Activated T-helper 9 cell treated with anti-CD3 and anti-CD28 coated beads, Interleukin-2, amount 50 U/mL, for 16 hours (primary cell): ENCODE measurements at regions not wholly inside any gene's neighbourhood (a gene's known extent, or its start where the extent isn't known, plus 50 kb on each side); places are given as distances from the start of the nearest gene placed in this dataset.
"Not testable (repeated sequence)": the region's sequence is repeated elsewhere in the genome, so short reads cannot be mapped to it uniquely, and the experiment has no call there.

ENCODE experiments used
- DNase-seq: peaks from one replicate; pipeline ENCODE4 v3.0.0-alpha.2; 2020; ENCODE audit warnings: low read depth

- DNase-seq, result no peak
These were observed 156.2 kb upstream of the SLC7A11 start for GRCh38 chr4:138398322-138398721.

GRCh38 chr4:138393886-138394610 is 151.9 kb upstream of the SLC7A11 start:
- no peak for DNase-seq

- no peak for DNase-seq
These were observed 150.7 kb upstream of the SLC7A11 start for GRCh38 chr4:138392751-138393308.

- no peak for DNase-seq
These were observed 148.0 kb upstream of the SLC7A11 start for GRCh38 chr4:138389976-138390685.

- no peak for DNase-seq
These were observed 132.8 kb upstream of the SLC7A11 start for GRCh38 chr4:138374947-138375346.

GRCh38 chr4:138367942-138368341 is 125.8 kb upstream of the SLC7A11 start:
- DNase-seq, result no peak

GRCh38 chr4:138352446-138352845 is 110.3 kb upstream of the SLC7A11 start:
- DNase-seq, result not testable (repeated sequence)

GRCh38 chr4:138348055-138348454 is 105.9 kb upstream of the SLC7A11 start:
- DNase-seq, result no peak

- no peak for DNase-seq
These were observed 105.4 kb upstream of the SLC7A11 start for GRCh38 chr4:138347561-138347960.

- DNase-seq, result no peak
These were observed 102.7 kb upstream of the SLC7A11 start for GRCh38 chr4:138344851-138345250.

GRCh38 chr4:138344054-138344453 is 101.9 kb upstream of the SLC7A11 start:
- DNase-seq, result no peak

- no peak for DNase-seq
These were observed 99.7 kb upstream of the SLC7A11 start for GRCh38 chr4:138341739-138342415.

- DNase-seq, result no peak
These were observed 96.7 kb upstream of the SLC7A11 start for GRCh38 chr4:138338840-138339239.

- not testable (repeated sequence) for DNase-seq
These were observed 96.1 kb upstream of the SLC7A11 start for GRCh38 chr4:138338222-138338621.

- DNase-seq, result no peak
These were observed 92.3 kb upstream of the SLC7A11 start for GRCh38 chr4:138334346-138335016.

GRCh38 chr4:138332415-138332814 is 90.3 kb upstream of the SLC7A11 start:
- DNase-seq, result not testable (repeated sequence)

GRCh38 chr4:138330531-138330930 is 88.4 kb upstream of the SLC7A11 start:
- no peak for DNase-seq

GRCh38 chr4:138329506-138330070 is 87.4 kb upstream of the SLC7A11 start:
- no peak for DNase-seq

- no peak for DNase-seq
These were observed 85.2 kb upstream of the SLC7A11 start for GRCh38 chr4:138327338-138327737.

GRCh38 chr4:138320831-138321230 is 78.7 kb upstream of the SLC7A11 start:
- DNase-seq, result no peak

GRCh38 chr4:138320030-138320429 is 77.9 kb upstream of the SLC7A11 start:
- DNase-seq, result no peak
